ENCODE measurements at regions not wholly inside any gene's neighbourhood (a gene's known extent, or its start where the extent isn't known, plus 50 kb on each side); places are given as distances from the start of the nearest gene placed in this dataset.
"Not testable (repeated sequence)": the region's sequence is repeated elsewhere in the genome, so short reads cannot be mapped to it uniquely, and the experiment has no call there.

DNA sequence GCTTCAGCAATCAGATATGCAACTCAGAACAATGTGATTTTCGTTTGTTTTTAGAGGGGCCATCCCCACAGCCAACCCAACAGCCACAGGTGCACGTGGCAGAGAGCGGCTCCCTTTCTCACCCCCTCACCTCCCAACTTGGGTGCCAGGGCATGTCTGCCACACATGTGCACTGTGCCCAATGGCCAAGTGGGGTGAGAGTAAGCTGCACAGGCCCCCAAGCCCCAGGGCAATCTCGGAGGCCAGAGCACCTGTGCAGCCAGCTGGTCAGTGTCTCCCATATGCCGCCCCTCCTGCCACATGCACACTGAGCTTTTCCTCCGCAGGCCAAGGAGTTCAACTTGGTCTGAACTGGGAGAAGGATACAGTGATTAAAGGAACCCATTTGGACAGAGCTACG, 1130.2 kb downstream of the DSC3 start:
- intact Hi-C loops (cut with micrococcal nuclease): no loop called here

DNA sequence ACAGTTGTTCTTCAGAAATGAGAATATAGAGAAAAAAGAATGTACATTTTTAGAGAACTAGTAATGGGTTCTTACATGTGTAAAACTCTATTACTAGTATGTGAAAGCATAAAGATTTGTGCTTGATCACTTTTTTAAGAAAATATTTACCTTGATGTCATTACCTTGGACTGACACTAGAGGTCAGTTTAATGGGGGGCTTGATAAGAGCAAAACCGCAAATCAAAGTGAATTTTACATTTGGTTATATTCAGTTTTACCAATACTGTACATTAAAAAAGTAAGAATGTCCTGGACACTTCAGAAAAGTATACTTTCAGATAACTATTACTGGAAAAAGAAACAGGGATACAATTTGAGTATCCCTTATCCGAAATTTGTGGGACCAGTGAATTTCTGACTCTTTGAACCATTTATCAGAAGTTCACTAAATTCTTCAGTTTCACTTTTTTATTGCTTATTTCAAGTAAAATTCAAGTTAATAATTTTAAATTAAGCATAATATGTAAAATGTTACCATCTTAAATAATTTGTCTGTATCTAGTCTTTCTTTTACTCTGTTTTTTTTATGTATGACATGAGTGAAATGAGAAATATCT, 1149.5 kb downstream of the DSC3 start:
- intact Hi-C loops (cut with micrococcal nuclease): no loop called here

GRCh38 chr18:29883114-29883513, 1159.4 kb downstream of the DSC3 start:
- intact Hi-C loops (cut with micrococcal nuclease): no loop called here

DNA sequence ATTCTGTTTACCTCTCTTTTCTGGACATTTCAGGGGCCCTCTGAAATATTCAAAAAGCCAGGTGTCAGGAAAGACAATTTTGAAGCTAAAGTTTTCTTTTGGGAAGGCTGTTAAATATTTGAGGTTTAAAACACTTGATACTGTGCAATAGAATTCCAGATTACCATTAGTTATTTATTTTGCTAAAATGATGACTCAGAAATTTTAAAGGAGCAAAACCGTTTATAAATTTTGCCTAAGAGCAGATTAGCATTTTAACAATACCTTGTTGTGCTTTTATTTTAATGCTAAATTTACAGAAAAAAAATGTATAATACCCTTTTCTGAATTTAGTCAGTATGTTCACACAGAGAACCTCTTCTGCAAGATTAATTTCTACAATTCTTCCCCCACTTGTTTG, 1159.9 kb downstream of the DSC3 start:
- intact Hi-C loops (cut with micrococcal nuclease): no loop called here

- intact Hi-C loops (cut with micrococcal nuclease): no loop called here
Measured at GRCh38 chr18:29879763-29880162, 1162.8 kb downstream of the DSC3 start.

- intact Hi-C loops (cut with micrococcal nuclease): loop anchor here (1.0 kb wide), 2 partner anchors 407 to 1097 kb away; no protein-coding TSS in a partner anchor
Measured at GRCh38 chr18:29874519-29875098, 1167.9 kb downstream of the DSC3 start.

DNA sequence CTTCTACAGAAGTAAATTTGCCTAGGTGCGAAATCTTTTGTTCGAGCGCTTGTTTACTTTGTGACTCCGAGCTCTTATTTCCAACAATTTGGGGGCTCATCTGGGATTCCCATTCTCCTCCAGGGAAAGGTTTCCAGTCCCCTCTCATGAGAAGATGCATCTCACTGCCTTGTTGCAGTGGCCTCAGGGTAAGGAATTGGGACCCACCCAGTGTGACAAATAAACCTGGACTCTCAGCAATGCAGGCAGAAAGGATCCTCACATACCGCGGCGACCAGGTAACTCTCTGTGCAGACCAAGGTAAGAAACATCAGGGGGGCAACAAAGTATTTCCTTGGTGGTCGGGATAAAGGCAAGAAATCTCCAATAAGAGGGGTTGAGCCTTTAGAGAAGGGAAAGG, 1169.3 kb downstream of the DSC3 start:
- intact Hi-C loops (cut with micrococcal nuclease): no loop called here

GRCh38 chr18:29871246-29871645, 1171.3 kb downstream of the DSC3 start:
- intact Hi-C loops (cut with micrococcal nuclease): no loop called here

- intact Hi-C loops (cut with micrococcal nuclease): no loop called here
Measured at GRCh38 chr18:29862824-29863223, 1179.7 kb downstream of the DSC3 start.

GRCh38 chr18:29855637-29856036, 1186.9 kb downstream of the DSC3 start:
- intact Hi-C loops (cut with micrococcal nuclease): no loop called here

DNA sequence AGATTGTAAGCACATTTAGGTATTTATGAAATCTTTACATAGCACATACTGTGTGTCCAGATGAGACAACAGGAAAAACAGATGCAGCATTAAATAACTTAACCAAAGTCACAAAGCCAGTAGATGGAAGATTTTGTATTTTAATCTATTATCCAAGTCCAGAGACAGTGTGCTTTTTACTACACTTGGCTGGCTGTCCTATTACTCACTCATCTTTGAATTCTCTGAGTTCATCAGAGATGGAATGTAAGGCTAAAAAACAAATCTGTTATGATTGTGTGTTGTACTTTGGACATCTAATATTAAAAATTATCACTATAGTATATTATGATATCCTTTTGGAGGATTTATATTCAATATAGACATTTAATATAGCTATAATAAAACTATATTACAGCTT, 1189.4 kb downstream of the DSC3 start:
- intact Hi-C loops (cut with micrococcal nuclease): no loop called here

DNA sequence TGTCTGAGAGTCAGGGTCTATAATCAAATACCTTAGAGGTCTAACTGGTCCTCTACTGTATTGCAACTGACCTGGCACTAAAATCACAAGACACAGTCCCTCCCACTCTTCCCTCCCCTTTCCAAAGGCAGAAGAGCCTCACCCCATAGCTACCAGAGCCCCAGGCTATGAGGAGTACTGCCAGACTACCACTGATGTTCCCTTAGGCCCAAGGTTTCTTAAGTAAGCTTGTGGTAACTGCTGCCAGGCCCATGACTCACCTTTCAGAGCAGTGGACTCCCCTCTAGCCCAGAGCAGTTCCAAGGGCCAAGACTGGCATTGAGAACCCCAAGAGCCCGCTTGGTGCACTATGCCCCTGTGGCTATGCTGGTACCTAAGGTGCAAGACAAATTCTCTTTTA, 1193.4 kb downstream of the DSC3 start:
- intact Hi-C loops (cut with micrococcal nuclease): no loop called here

DNA sequence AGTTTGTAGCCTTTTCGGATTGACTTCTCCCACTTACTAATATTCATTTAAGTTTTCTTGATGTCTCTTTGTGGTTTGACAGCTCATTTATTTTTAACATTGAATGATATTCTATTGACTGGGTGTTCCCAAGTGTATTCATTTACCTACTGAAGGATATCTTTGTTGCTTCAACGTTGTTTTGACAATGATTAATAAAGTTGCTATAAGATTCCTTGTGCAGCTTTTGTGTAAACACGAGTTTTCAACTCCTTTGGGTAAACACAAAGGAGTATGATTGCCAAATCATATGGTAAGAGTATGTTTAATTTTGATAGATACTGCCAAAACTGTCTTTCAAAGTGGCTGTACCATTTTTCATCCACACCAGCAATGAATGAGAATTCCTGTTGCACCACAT, 1200.9 kb downstream of the DSC3 start:
- intact Hi-C loops (cut with micrococcal nuclease): no loop called here

- intact Hi-C loops (cut with micrococcal nuclease): no loop called here
Measured at GRCh38 chr18:29840089-29840488, 1202.5 kb downstream of the DSC3 start.

DNA sequence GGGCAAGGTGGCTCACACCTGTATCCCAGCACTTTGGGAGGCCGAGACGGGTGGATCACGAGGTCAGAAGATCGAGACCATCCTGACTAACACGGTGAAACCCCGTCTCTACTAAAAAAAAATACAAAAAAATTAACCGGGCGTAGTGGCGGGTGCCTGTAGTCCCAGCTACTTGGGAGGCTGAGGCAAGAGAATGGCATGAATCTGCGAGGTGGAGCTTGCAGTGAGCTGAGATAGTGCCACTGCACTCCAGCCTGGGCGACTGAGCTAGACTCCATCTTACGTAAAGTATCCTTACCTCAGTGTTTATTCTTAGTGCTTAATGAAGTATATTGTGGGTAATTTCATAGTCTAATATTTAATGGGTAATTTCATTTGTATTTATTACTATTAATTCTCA, 1203.6 kb downstream of the DSC3 start:
- intact Hi-C loops (cut with micrococcal nuclease): not testable (repeated sequence)

DNA sequence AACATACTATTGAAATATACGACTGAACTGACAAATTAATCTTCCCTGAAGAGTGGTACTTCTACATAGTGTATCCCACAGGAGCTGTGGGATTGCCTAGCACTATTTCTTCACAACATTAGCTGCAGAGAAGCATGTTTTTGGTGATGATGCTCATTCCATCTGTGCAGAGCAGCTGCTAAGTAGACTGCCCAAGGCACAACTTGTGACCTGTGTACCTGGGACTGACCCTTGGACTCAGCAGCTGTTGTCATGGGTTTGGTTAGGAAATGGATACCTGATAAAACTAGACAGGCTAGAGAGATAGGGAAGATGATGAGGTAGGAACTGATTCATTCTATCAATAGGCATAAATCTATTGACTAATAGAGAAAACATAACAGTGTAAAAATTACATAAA, 1204.0 kb downstream of the DSC3 start:
- intact Hi-C loops (cut with micrococcal nuclease): no loop called here

DNA sequence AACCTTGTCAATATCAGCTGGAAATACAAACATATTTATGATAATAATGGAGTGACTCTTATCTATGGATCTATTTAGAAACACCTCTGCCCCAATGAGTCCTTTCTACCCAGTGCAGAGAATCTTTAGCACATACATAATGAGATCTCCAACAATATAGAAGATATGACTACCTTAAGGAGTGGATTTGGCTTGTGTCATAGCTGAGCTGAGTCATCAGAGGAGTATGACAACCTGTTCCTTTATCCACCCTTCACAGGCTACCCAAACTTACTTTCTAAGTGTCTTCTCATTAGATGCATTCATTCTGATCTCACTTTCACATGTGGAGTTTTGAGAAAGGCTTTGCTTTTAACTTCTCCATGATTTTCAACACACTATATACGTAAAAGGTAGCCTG, 1218.9 kb downstream of the DSC3 start:
- intact Hi-C loops (cut with micrococcal nuclease): no loop called here

GRCh38 chr18:29821544-29821943, 1221.0 kb downstream of the DSC3 start:
- intact Hi-C loops (cut with micrococcal nuclease): no loop called here

DNA sequence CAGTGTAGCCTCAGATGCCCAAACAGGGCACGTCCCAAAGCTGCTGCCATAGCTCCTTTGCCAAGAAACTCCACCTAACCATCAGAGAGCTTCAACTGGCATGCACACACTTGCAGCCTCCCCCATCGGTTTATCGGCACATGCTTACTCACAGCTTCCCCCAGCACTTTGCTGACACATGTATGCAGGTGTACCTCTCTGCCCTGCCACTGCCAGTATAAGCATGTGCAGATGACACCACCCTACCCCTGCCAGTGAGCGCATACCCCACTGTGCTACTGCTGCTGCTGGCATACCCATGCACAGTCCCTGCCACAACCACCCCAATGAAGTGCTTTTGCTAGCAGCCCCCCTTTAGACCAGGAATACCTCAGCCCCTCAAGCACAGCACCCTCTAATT, 1231.0 kb downstream of the DSC3 start:
- intact Hi-C loops (cut with micrococcal nuclease): no loop called here

GRCh38 chr18:29780816-29781215, 1261.7 kb downstream of the DSC3 start:
- intact Hi-C loops (cut with micrococcal nuclease): no loop called here

DNA sequence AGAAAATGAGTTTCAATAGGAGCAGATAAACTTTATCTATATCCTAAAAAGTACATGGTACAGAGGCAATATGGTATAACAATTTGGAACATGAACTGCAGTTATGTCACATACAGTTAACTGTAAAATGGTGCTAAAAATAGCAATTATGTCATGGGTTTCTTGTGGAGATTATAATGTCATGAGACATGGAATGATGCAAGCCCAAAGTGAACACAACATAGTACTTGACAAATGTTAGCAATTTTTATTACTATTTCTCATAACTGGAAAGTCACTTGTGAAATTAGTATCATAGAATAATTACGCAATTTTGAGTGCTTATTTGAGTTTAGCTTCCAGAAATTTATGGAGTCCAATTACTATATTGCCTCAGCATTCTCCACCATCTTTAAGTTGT, 1263.4 kb downstream of the DSC3 start:
- intact Hi-C loops (cut with micrococcal nuclease): no loop called here

DNA sequence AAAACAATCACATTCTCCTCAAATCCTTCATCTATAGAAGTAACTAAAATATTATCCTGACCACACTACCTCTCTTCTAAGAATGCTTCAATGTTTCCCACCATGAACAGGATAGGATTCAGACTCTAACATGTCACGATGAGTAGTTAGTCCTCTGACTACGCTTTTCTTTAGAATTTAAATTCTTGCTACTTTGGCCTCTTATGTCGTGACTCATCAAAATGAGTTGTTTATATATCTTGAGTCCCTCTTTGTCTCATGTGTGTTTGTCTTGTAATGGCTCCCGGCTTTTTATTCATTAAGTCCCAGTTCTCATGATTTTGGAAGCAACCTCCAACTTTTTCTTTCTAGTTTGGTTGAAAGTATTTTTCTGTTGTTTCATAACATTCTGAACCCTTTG, 1289.2 kb downstream of the DSC3 start:
- intact Hi-C loops (cut with micrococcal nuclease): no loop called here

- intact Hi-C loops (cut with micrococcal nuclease): no loop called here
Measured at GRCh38 chr18:29749704-29750103, 1292.8 kb downstream of the DSC3 start.

DNA sequence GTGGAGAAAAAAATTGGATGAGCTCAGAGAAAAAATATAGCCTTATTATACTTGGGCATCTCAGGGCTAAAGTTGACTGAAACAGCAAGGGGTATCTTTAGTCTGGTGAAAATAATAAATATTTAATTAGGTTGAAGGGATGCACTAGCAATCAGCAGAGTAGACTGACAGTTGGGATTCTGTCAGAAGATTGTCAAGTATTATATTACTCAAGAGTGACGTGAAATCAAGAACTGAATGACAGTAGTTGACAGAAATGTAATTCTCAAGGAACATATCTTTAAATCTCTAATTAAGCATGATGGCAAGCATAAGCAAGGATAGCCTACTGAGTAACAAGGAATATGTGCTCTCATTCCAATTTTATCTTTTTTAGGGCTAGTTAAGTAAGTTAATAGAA, 1301.1 kb downstream of the DSC3 start:
- intact Hi-C loops (cut with micrococcal nuclease): no loop called here

Data from T-helper 1 cell treated with Interleukin-12 subunit alpha and Interleukin-12 subunit beta and Interleukin-4 antibody, amounts not matched to agents 30 ng/mL and 1 ng/mL, for 36 hours (primary cell).